GM21737 (cell line): ENCODE measurements at regions not wholly inside any gene's neighbourhood (a gene's known extent, or its start where the extent isn't known, plus 50 kb on each side); places are given as distances from the start of the nearest gene placed in this dataset.
"Not testable (repeated sequence)": the region's sequence is repeated elsewhere in the genome, so short reads cannot be mapped to it uniquely, and the experiment has no call there.

ENCODE experiments used
- ATAC-seq: cut with Tn5 transposase; IDR thresholded peaks from one replicate; pipeline ENCODE4 v1.9.1; 2021; ENCODE audit warnings: mild to moderate bottlenecking, moderate library complexity; ENCODE audit not compliant: unreplicated experiment

DNA sequence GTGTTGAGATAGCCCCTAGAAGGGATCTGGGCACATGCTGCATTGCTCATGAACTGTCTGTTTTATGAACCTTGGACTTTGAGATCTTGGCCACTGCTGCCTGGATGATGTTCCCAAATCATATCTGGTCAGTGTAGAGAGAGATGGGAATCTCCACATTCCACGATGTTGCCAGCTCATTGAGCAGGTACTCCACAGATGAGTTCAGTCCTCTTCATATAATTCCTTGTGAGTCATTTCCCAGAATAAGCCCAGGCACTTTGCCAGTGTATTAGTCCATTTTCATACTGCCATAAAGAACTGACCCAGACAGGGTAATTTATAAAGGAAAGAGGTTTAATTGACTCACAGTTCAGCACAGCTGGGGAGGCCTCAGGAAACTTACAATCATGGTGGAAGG is 254.0 kb upstream of the RUNX1 start:
- no peak for ATAC-seq

GRCh38 chr21:35298757-35299156 is 249.7 kb upstream of the RUNX1 start:
- no peak for ATAC-seq

GRCh38 chr21:35297665-35298064 is 248.6 kb upstream of the RUNX1 start:
- ATAC-seq = no peak

GRCh38 chr21:35294231-35294898 is 245.3 kb upstream of the RUNX1 start:
- no peak for ATAC-seq

DNA sequence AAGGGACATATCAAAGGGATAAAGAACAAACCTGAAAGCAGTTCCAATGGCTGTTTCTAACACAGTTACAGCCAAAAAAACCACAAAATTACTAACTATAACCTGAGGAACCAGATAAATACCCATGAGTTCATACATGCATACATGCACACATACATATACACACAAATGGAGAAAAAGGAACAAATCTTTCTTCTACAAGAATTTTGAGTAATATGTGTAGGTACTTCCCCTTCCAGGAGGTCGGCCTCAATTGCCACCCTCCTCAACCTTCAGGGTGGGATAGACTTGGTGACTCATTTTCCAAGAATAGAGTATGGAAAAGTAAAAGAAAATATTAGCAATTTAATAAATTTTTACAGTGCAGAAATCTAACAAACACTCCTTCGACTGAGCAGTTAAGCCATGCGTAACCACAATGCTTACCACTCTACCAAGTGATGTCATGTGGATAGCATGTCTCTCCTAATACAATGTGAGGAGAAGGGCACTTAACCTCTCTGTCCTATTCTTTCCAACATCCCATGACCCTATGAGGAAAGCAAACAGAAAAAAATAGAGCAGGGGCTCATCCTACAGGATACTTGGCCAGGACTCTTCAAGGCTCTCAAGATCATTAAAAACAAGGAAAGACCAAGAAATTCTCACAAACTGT is 243.0 kb upstream of the RUNX1 start:
- no peak for ATAC-seq

DNA sequence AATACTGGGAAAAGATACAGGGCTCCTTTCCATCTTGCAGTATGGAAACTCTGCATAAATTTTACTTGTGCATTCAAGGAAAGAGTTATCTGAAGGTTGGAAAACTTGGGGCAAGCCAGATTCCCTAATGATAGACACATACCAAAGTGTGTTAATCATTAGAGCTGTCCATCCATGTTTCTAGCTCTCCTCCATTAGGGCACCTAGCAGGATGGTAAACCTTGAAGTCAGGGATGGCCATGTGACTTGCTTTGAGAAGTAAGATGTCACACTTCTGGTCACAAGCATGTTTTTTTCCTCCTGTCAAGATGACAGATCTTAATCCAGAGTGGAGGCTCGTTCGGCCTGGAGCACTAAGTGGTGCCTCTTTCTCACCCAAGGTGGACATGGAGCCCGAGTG is 241.9 kb upstream of the RUNX1 start:
- ATAC-seq = no peak

GRCh38 chr21:35288238-35288637 is 239.1 kb upstream of the RUNX1 start:
- no peak for ATAC-seq

DNA sequence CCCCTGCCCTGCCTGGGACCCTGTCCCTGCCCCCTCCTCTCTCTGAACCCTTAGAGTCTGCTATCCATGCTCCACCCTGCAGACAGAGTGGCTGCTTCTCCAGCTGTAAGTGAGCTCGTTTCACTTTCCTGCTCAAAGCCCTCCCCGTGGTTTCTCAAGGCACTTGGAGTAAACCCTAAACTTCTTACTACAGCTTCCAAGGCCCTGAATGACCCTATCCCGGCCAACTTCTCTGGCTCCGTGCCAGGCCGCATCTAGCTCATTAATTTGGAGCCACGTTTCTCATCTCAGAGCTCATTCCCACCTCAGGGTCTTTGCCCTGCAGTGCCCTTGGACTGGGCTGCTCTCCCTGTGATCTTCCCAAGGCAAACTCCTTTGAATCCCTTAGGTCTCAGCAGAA is 235.1 kb upstream of the RUNX1 start:
- no peak for ATAC-seq

DNA sequence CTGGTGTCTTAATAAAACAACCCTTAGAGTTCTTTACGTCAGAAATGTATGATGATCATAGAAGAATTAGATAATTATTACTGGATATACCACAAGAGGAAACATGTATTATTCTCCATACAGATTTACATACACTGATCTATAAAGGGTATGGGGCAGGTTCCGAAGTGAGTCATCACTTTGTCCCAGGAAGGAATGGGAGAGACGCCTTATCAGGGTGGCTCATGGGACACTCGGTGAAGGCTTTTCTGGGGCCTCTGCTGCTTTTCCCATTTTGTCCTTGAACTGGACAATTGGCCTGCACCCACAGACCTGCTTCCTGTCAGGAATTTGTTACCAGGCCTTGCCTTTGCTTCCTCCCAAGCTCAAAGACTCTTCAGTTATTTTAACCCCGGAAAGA is 233.8 kb upstream of the RUNX1 start:
- no peak for ATAC-seq

GRCh38 chr21:35281956-35282355 is 232.9 kb upstream of the RUNX1 start:
- ATAC-seq = no peak

- no peak for ATAC-seq
Measured at GRCh38 chr21:35280231-35280630, 231.1 kb upstream of the RUNX1 start.

- no peak for ATAC-seq
Measured at GRCh38 chr21:35275776-35276175, 226.7 kb upstream of the RUNX1 start.

- no peak for ATAC-seq
Measured at GRCh38 chr21:35274923-35275322, 225.8 kb upstream of the RUNX1 start.

GRCh38 chr21:35274090-35274489 is 225.0 kb upstream of the RUNX1 start:
- no peak for ATAC-seq

- ATAC-seq = no peak
Measured at GRCh38 chr21:35273333-35273732, 224.2 kb upstream of the RUNX1 start.

GRCh38 chr21:35271344-35272118 is 222.4 kb upstream of the RUNX1 start:
- ATAC-seq = not testable (repeated sequence)

DNA sequence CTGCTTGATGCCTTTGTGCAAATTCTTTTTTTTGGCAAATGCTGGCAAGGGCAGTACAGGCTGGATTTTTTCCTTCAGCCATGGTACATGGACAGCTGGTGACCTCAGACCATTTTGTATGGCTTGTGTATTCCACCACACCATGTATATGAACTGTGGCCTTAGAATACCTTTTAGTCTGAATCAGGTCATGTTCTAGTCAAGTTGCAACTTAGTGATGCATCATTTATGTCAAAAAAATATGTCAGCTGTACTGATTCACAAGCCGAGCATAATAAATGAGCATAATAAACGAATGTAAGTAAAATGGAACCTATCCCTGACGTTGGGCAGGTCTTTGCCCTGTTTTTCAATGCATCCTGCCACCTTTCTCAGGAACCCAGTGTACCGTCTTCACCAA is 219.7 kb upstream of the RUNX1 start:
- ATAC-seq = no peak

GRCh38 chr21:35268261-35268660 is 219.2 kb upstream of the RUNX1 start:
- ATAC-seq = no peak

GRCh38 chr21:35266546-35266945 is 217.4 kb upstream of the RUNX1 start:
- no peak for ATAC-seq

DNA sequence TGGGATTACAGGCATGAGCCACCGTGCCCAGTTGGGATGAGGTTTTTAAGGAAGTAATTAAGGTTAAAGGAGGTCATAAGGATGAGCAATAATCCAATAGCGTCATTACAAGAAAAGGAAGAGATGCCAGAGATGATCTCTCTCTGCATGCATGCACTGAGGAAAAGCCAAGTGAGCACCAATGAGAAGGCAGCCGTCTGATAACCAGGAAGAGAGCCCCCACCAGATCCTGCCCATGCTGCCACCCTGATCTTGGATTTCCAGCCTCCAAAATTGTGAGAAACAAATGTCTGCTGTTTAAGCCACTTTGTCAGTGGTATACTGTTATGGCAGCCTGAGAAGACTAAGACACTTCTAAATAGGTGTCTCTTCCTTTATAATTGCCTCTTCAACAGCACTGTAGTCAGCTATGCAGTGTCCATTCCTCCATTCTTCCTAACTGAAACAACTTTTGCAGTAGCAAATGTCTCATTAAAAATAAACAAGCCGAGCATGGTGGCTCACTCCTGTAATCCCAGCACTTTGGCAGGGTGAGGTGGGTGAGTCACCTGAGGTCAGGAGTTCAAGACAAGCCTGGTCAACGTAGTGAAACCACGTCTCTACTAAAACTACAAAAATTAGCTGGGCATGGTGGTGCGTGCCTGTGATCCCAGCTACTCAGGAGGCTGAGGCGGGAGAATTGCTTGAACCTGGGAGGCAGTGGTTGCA is 216.2 kb upstream of the RUNX1 start:
- no peak for ATAC-seq

- ATAC-seq = no peak
Measured at GRCh38 chr21:35259457-35259856, 210.4 kb upstream of the RUNX1 start.
